SK-N-SH (cell line): ENCODE measurements at regions not wholly inside any gene's neighbourhood (a gene's known extent, or its start where the extent isn't known, plus 50 kb on each side); places are given as distances from the start of the nearest gene placed in this dataset.

Experiments
- CTCF ChIA-PET: fragments of 300-600, 350-600 bp; formaldehyde crosslinking; extraction: SDS; loops from one replicate; lab custom pipeline; 2021; lab: Yijun Ruan, JAX
- POLR2A ChIA-PET: fragments of 350-600 bp; sonication (Branson Sonifier 250); formaldehyde crosslinking; extraction: SDS; loops from one replicate; lab custom pipeline; 2020; ENCODE audit warnings: antibody characterized with exemption, inconsistent platforms; lab: Yijun Ruan, JAX
- DNase-seq: peaks from one replicate; pipeline ENCODE4 v3.0.0; 2012
- H2AFZ ChIP-seq: fragments of 200-600 bp; sonication (generic); 2 replicates; pipeline ENCODE4 v1.8.1; 2016; ENCODE audit warnings: antibody characterized with exemption, mild to moderate bottlenecking, low read depth
- H3F3A ChIP-seq: fragments of 200-600 bp; sonication (generic); replicated peaks from 2 replicates; pipeline ENCODE3; 2016; ENCODE audit warnings: antibody characterized with exemption, mild to moderate bottlenecking; ENCODE audit not compliant: insufficient read depth
- H3K27ac ChIP-seq, 2 experiments: fragments of 200-500 bp in 1 of 2; fragments of 200-600 bp in 1 of 2; sonication (Bioruptor generic) in 1 of 2; sonication (generic), shearing (Covaris generic) in 1 of 2; 2 replicates each; pipeline versions ENCODE4 v1.5.1 to v1.6.1; 2014 to 2016; ENCODE audit warnings: low read depth in 2 of 2, inconsistent platforms in 1 of 2, low read length in 1 of 2, mild to moderate bottlenecking in 1 of 2, mixed read lengths in 1 of 2
- H3K27me3 ChIP-seq: fragments of 200-600 bp; sonication (generic), shearing (Covaris generic); 2 replicates; pipeline ENCODE4 v1.6.1; 2016; ENCODE audit warnings: mixed run types; ENCODE audit not compliant: insufficient read depth
- H3K36me3 ChIP-seq, 2 experiments: fragments of 200-500 bp in 1 of 2; fragments of 200-600 bp in 1 of 2; sonication (Bioruptor generic) in 1 of 2; sonication (generic) in 1 of 2; replicated peaks in 1 of 2; 2 replicates each; pipeline versions ENCODE3 to v1.5.1; 2014 to 2016; ENCODE audit warnings: low read length in 1 of 2, mild to moderate bottlenecking in 1 of 2; ENCODE audit not compliant: insufficient read depth in 2 of 2, control insufficient read depth in 1 of 2
- H3K4me1 ChIP-seq, 2 experiments: fragments of 200-500 bp in 1 of 2; fragments of 200-600 bp in 1 of 2; sonication (Bioruptor generic) in 1 of 2; sonication (generic), shearing (Covaris generic) in 1 of 2; 2 replicates each; pipeline versions ENCODE4 v1.5.1 to v1.6.1; 2014 to 2016; ENCODE audit warnings: low read depth in 1 of 2, low read length in 1 of 2, mixed run types in 1 of 2; ENCODE audit not compliant: insufficient read depth in 2 of 2, control insufficient read depth in 1 of 2
- H3K4me2 ChIP-seq: fragments of 200-600 bp; sonication (generic), shearing (Covaris generic); 2 replicates; pipeline ENCODE4 v1.6.1; 2017; ENCODE audit warnings: mixed run types
- H3K4me3 ChIP-seq, 2 experiments: fragments of 200-500 bp in 1 of 2; fragments of 200-600 bp in 1 of 2; sonication (Bioruptor generic) in 1 of 2; sonication (generic), shearing (Covaris generic) in 1 of 2; 2 replicates each; pipeline versions ENCODE4 v1.5.1 to v1.8.1; 2014 to 2016; ENCODE audit warnings: low read depth in 2 of 2, inconsistent platforms in 1 of 2, low read length in 1 of 2, mild to moderate bottlenecking in 1 of 2, mixed read lengths in 1 of 2, moderate library complexity in 1 of 2
- H3K79me2 ChIP-seq: fragments of 200-600 bp; sonication (generic); 2 replicates; pipeline ENCODE4 v1.8.1; 2017; ENCODE audit warnings: mild to moderate bottlenecking; ENCODE audit not compliant: insufficient read depth
- H3K9ac ChIP-seq: fragments of 200-600 bp; sonication (generic); 2 replicates; pipeline ENCODE4 v1.6.1; 2017; ENCODE audit warnings: mixed run types
- H3K9me2 ChIP-seq: fragments of 200-600 bp; sonication (generic); 2 replicates; pipeline ENCODE4 v1.6.1; 2017; ENCODE audit warnings: mixed run types
- H3K9me3 ChIP-seq: fragments of 200-600 bp; sonication (generic); 2 replicates; pipeline ENCODE4 v1.6.1; 2017; ENCODE audit warnings: mixed run types, mild to moderate bottlenecking, moderate library complexity
- H4K20me1 ChIP-seq: fragments of 200-600 bp; sonication (generic); 2 replicates; pipeline ENCODE4 v1.6.1; 2017; ENCODE audit warnings: mild to moderate bottlenecking, mixed run types; ENCODE audit not compliant: insufficient read depth
- FOXJ3 ChIP-seq: sonication (generic); formaldehyde crosslinking; IDR thresholded peaks from 2 replicates; pipeline ENCODE4 v1.5.1; 2020; ENCODE audit warnings: mild to moderate bottlenecking, missing genetic modification reagents
- FOXM1 ChIP-seq: IDR thresholded peaks from 2 replicates; pipeline ENCODE4 v1.4.0; 2012; ENCODE audit warnings: low read depth, mild to moderate bottlenecking
- MXI1 ChIP-seq: IDR thresholded peaks from 2 replicates; pipeline ENCODE4 v1.6.1; 2012; ENCODE audit warnings: mild to moderate bottlenecking, low read depth, low read length, improper control_type of control experiment
- NFIC ChIP-seq: IDR thresholded peaks from 2 replicates; pipeline ENCODE4 v1.4.0; 2012; ENCODE audit warnings: borderline replicate concordance
- PBX3 ChIP-seq: IDR thresholded peaks from 2 replicates; pipeline ENCODE4; 2012
- POLR2AphosphoS5 ChIP-seq: IDR thresholded peaks from 2 replicates; pipeline ENCODE4 v1.6.1; 2012; ENCODE audit warnings: low read depth, low read length
- RAD21 ChIP-seq: IDR thresholded peaks from 2 replicates; pipeline ENCODE4 v1.6.1; 2012; ENCODE audit warnings: mild to moderate bottlenecking, low read length
- REST ChIP-seq: IDR thresholded peaks from 2 replicates; pipeline ENCODE4 v1.6.1; 2012; ENCODE audit warnings: mild to moderate bottlenecking, low read depth, low read length, moderate library complexity
- SMC3 ChIP-seq: IDR thresholded peaks from 2 replicates; pipeline ENCODE4 v1.6.1; 2012; ENCODE audit warnings: low read depth, low read length, improper control_type of control experiment
- YY1 ChIP-seq: IDR thresholded peaks from 2 replicates; pipeline ENCODE4 v1.4.0; 2012; ENCODE audit warnings: low read depth, mild to moderate bottlenecking
- WGBS: methylation state at CpG from one replicate; pipeline ENCODE4 v1.1.6; 2017; ENCODE audit warnings: low lambda C conversion rate; 5-methylcytosine and 5-hydroxymethylcytosine counted together

GRCh38 chr14:83874662-83875061 lies 1655.3 kb upstream of the FLRT2 start:
- no peaks in the 10 kb centered on the region for H3K4me1 ChIP-seq
- H2AFZ ChIP-seq = no peak overlapping the region
- H3K79me2 ChIP-seq = no peaks in the 10 kb centered on the region
- ChIA-PET CTCF (interaction anchor here (0.7 kb wide), 1 partner anchor 253 kb away, joined by 3 read pairs; no protein-coding TSS in a partner anchor), POLR2A (no interaction called here)
- DNase-seq = no peak
- TF ChIP-seq POLR2AphosphoS5 (no peak), FOXM1 (no peak), RAD21 (no peak), MXI1 (no peak), PBX3 (no peak), SMC3 (no peak), YY1 (no peak), REST (no peak)
- no peak overlapping the region for H3K4me3 ChIP-seq
- no peaks in the 10 kb centered on the region for H3K9me2 ChIP-seq
- H4K20me1 ChIP-seq = no peaks in the 10 kb centered on the region
- no peak overlapping the region for H3K27ac ChIP-seq
- no peaks in the 10 kb centered on the region for H3K9me3 ChIP-seq
- H3F3A ChIP-seq = no peaks in the 10 kb centered on the region
- 9% methylated on average over 1 of the region's 1 CpG for WGBS
- H3K9ac ChIP-seq = no peak overlapping the region
- no peaks in the 10 kb centered on the region for H3K27me3 ChIP-seq
- no peaks in the 10 kb centered on the region for H3K36me3 ChIP-seq
- no peak overlapping the region for H3K4me2 ChIP-seq

- CTCF ChIA-PET = no interaction called here
- Histone ChIP-seq H3K27ac (no peak overlapping the region), H3K9me3 (no peaks in the 10 kb centered on the region), H3K9me2 (no peaks in the 10 kb centered on the region), H3K4me1 (no peaks in the 10 kb centered on the region), H3K9ac (no peak overlapping the region), H2AFZ (no peak overlapping the region), H4K20me1 (no peaks in the 10 kb centered on the region), H3K27me3 (no peaks in the 10 kb centered on the region), H3K79me2 (no peaks in the 10 kb centered on the region), H3K4me2 (no peak overlapping the region), H3K4me3 (no peak overlapping the region), H3F3A (no peaks in the 10 kb centered on the region), H3K36me3 (no peaks in the 10 kb centered on the region)
- POLR2A ChIA-PET = no interaction called here
- TF ChIP-seq FOXM1 = no peak
- TF ChIP-seq FOXJ3 = no peak
- no peak for TF ChIP-seq NFIC
- DNase-seq = no peak
- WGBS = 10% methylated on average over 1 of the region's 1 CpG
These were observed 1646.2 kb upstream of the FLRT2 start for GRCh38 chr14:83883732-83884131.
